ENCODE measurements at regions not wholly inside any gene's neighbourhood (a gene's known extent, or its start where the extent isn't known, plus 50 kb on each side); places are given as distances from the start of the nearest gene placed in this dataset.
A peak's percentile ranks its signal among the peaks of the same experiment; 100 is the strongest.

GRCh38 chr5:157994906-157995519 is 136.1 kb upstream of the CLINT1 start (continued):
- TF ChIP-seq ZNF143 (CRISPR knock-in tag; IDR thresholded peaks at IDR 0.05) (no peak), BCL6 (CRISPR knock-in tag; IDR thresholded peaks at IDR 0.05) (no peak), HDAC1 (CRISPR knock-in tag; IDR thresholded peaks at IDR 0.05) (0 out of 2 replicates have a peak, but pooled peaks have one; percentile 15)

- H3K4me1 ChIP-seq (ENCODE audit: insufficient read depth, low read length) = peaks cover 6% of the 10 kb centered on the region; the same call in 1 of the 2 replicates
- TF ChIP-seq MYC (CRISPR knock-in tag; IDR thresholded peaks at IDR 0.05; ENCODE audit: borderline replicate concordance) (no peak), KMT2B (CRISPR knock-in tag; IDR thresholded peaks at IDR 0.05) (no peak), PHF5A (CRISPR knock-in tag; IDR thresholded peaks at IDR 0.05; ENCODE audit: low read depth, unreplicated experiment) (no peak), ZNF451 (CRISPR knock-in tag; IDR thresholded peaks at IDR 0.05) (no peak), ZIK1 (CRISPR knock-in tag; IDR thresholded peaks at IDR 0.05; ENCODE audit: borderline replicate concordance, low read depth) (no peak), SKI (IDR thresholded peaks at IDR 0.05; ENCODE audit: partially characterized antibody) (no peak), RFXAP (CRISPR knock-in tag; IDR thresholded peaks at IDR 0.05; ENCODE audit: borderline replicate concordance) (no peak), ZNF331 (CRISPR knock-in tag; IDR thresholded peaks at IDR 0.05) (no peak), GLI4 (CRISPR knock-in tag; IDR thresholded peaks at IDR 0.05; ENCODE audit: borderline replicate concordance) (no peak), ZNF12 (CRISPR knock-in tag; IDR thresholded peaks at IDR 0.05) (no peak), MAF1 (CRISPR knock-in tag; IDR thresholded peaks at IDR 0.05; ENCODE audit: borderline replicate concordance) (no peak), ESRRA (CRISPR knock-in tag; IDR thresholded peaks at IDR 0.05; ENCODE audit: low read depth) (no peak), RARG (CRISPR knock-in tag; IDR thresholded peaks at IDR 0.05; ENCODE audit: low read depth) (no peak), ZNF329 (CRISPR knock-in tag; IDR thresholded peaks at IDR 0.05; ENCODE audit: low read depth) (no peak)
- TF ChIP-seq, protein P1, sequence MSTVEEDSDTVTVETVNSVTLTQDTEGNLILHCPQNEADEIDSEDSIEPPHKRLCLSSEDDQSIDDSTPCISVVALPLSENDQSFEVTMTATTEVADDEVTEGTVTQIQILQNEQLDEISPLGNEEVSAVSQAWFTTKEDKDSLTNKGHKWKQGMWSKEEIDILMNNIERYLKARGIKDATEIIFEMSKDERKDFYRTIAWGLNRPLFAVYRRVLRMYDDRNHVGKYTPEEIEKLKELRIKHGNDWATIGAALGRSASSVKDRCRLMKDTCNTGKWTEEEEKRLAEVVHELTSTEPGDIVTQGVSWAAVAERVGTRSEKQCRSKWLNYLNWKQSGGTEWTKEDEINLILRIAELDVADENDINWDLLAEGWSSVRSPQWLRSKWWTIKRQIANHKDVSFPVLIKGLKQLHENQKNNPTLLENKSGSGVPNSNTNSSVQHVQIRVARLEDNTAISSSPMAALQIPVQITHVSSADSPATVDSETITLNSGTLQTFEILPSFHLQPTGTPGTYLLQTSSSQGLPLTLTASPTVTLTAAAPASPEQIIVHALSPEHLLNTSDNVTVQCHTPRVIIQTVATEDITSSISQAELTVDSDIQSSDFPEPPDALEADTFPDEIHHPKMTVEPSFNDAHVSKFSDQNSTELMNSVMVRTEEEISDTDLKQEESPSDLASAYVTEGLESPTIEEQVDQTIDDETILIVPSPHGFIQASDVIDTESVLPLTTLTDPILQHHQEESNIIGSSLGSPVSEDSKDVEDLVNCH (CRISPR knock-in tag; IDR thresholded peaks at IDR 0.05) = no peak
- POLR2A ChIA-PET = no interaction called here
- H3K4me3 ChIP-seq (replicated peaks in 1 of 3; ENCODE audit: insufficient read depth in 1 of 3, low read depth in 2 of 3, low read length in 3 of 3) = peak overlapping the region in 1 of 3 experiments; percentile 23; a peak in 1 of 6 replicates
- no peaks in the 10 kb centered on the region for H3K79me2 ChIP-seq (ENCODE audit: insufficient read depth, low read length)
- ATAC-seq = peak; percentile 39
- H3K36me3 ChIP-seq (replicated peaks in 1 of 2; ENCODE audit: control insufficient read depth in 1 of 2, insufficient read depth in 2 of 2, low read length in 2 of 2) = no peaks in the 10 kb centered on the region
- WGBS (ENCODE audit: low lambda C conversion rate) = 33% methylated on average over 6 of the region's 6 CpGs
- H3K4me2 ChIP-seq (ENCODE audit: low read depth, low read length) = peak overlapping the region; percentile 83
- no peak for DNase-seq (ENCODE audit: low spot score)
- peak overlapping the region; percentile 86 for H2AFZ ChIP-seq (ENCODE audit: low read length)
- intact Hi-C loops (cut with micrococcal nuclease; ENCODE audit: unreplicated experiment) (no loop called here), in situ Hi-C loops (cut with HindIII; ENCODE audit: extremely low pct_ligation_motif_present, low pct_unique_long_range_greater_than_20kb) (no loop called here)
- H3K9me3 ChIP-seq (ENCODE audit: low read length) = no peaks in the 10 kb centered on the region
- no peak for FAIRE-seq
- CTCF ChIA-PET (ENCODE audit: low intra/inter-chr PET ratio, low total read pairs) = interaction anchor here (1.3 to 2.6 kb wide), 3 partner anchors 174 to 233 kb away, joined by 6 to 15 read pairs (median 8); no protein-coding TSS in a partner anchor
- no TSS peak for BruUV-seq (replicated peaks)
- 0 out of 5 replicates have a peak, but pooled peaks cover 0 to 6% of the 10 kb centered on the region in 2 experiments for H3K27me3 ChIP-seq (ENCODE audit: control insufficient read depth in 1 of 2, insufficient read depth in 2 of 2, low read length in 2 of 2)
- H3K27ac ChIP-seq (ENCODE audit: extremely low read length, insufficient read depth, low read length) = no peak overlapping the region
- H4K20me1 ChIP-seq (ENCODE audit: insufficient read depth, low read length) = no peaks in the 10 kb centered on the region
- H3K9ac ChIP-seq (ENCODE audit: insufficient read depth, low read depth, low read length) = peak overlapping the region; percentile 22; the same call in 1 of the 2 replicates
These were observed 135.2 kb upstream of the CLINT1 start for GRCh38 chr5:157993986-157994691.
